ENCODE measurements at regions not wholly inside any gene's neighbourhood (a gene's known extent, or its start where the extent isn't known, plus 50 kb on each side); places are given as distances from the start of the nearest gene placed in this dataset.

DNA sequence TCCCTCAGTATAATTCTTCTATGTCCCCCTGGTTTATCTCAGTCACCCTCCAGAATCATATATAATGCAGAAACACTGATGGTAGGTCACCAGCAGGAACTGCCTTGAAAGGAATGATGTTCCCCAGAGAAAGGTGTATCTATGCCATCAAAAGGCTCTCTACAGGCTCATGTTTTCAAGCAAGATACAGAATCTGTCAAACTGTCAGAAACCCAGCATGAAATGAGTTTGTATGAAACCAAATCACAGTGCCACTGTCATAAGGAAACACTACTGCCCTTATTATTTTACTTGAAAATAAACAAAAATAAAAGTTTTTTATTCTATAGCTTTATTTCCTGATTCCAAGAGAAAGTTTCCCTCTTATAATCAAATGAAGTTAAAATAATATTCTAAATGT, 1064.5 kb upstream of the DDX18 start:
- H3K4me3 ChIP-seq (replicated peaks in 1 of 2; ENCODE audit: low read depth in 2 of 2, low read length in 2 of 2) = no peak overlapping the region
- TF ChIP-seq, protein P1, sequence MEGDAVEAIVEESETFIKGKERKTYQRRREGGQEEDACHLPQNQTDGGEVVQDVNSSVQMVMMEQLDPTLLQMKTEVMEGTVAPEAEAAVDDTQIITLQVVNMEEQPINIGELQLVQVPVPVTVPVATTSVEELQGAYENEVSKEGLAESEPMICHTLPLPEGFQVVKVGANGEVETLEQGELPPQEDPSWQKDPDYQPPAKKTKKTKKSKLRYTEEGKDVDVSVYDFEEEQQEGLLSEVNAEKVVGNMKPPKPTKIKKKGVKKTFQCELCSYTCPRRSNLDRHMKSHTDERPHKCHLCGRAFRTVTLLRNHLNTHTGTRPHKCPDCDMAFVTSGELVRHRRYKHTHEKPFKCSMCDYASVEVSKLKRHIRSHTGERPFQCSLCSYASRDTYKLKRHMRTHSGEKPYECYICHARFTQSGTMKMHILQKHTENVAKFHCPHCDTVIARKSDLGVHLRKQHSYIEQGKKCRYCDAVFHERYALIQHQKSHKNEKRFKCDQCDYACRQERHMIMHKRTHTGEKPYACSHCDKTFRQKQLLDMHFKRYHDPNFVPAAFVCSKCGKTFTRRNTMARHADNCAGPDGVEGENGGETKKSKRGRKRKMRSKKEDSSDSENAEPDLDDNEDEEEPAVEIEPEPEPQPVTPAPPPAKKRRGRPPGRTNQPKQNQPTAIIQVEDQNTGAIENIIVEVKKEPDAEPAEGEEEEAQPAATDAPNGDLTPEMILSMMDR (IDR thresholded peaks at IDR 0.05; ENCODE audit: low read depth, low read length) = no peak
- no peak for DNase-seq (ENCODE audit: low read depth in 2 of 2)

DNA sequence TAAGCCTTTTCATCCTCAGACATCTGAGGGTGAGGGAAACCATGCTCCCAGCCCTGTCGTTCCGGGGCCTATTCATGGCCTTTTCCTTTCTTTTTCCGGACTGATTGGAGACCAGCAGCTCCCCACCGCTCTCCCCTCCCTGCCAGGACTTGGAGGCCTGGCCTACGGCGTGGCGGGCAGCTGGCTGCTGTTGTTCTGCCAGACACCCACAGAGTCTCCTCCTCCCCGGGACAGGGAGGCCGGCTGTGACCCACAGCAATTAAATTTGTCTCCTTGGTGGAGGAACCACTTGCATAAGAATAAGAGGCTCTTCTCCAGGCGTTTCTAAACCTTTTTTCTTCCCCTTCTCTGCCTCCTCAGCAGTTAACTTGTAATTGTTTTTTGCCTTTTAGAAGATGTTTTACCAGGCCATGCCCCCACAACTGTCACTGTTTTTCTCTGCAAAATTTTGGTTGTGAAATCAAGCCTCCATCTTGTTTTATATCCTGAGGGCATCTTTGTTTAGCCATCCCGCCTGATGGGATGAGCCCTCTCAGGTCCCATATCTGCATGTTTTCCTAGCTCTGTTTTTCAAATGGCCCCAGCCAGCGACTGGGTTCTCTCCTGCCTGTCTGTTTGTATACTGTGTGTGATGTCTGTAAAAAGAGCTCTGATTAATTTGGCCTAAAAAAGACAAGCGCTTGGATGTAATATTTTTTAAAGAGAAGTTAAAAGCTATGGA, 1060.0 kb upstream of the DDX18 start:
- DNase-seq (ENCODE audit: low read depth in 2 of 2) = no peak
- TF ChIP-seq, protein P1 (IDR thresholded peaks at IDR 0.05; ENCODE audit: low read depth, low read length) = no peak
- no peak overlapping the region for H3K4me3 ChIP-seq (replicated peaks in 1 of 2; ENCODE audit: low read depth in 2 of 2, low read length in 2 of 2)

DNA sequence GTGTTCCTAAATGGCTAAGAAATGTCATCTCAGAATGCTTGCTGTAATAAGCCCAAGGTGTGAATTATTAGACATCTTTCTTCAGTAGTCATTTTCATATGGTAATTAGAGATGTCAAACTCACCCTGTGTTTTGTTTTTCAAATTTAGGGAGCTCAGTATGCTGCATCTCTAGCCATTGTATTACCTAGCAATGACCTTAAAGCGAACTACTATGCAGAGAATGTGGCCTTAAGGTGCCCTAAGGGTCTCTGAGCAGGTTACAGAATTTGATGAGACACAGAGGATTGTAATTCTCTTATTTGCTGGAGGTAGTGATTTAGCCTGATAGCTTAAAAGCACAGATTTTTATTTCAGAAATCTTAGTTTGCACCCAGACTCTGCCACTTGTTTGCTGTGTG, 1052.6 kb upstream of the DDX18 start:
- TF ChIP-seq, protein P1 (IDR thresholded peaks at IDR 0.05; ENCODE audit: low read depth, low read length) = no peak
- DNase-seq (ENCODE audit: low read depth in 2 of 2) = no peak
- H3K4me3 ChIP-seq (replicated peaks in 1 of 2; ENCODE audit: low read depth in 2 of 2, low read length in 2 of 2) = no peak overlapping the region

DNA sequence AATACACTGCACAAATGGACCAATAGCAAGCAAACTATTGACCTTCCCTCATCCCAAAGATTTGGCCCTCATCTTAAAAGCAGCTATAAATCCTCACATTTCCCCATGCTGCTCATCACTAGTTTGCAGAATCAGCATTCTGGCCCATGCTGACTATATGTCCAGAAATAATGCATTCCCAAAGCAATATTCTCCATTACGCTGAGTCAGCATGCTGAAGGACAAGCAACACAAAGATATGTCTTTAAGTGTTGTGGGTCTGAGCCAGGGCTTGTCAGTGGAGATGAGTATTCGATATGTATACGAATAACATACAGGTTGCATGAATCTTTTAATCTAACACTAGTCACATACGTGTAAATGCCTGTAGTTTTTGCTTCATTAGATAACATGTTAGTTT, 1045.0 kb upstream of the DDX18 start:
- DNase-seq (ENCODE audit: low read depth in 2 of 2) = no peak
- no peak overlapping the region for H3K4me3 ChIP-seq (replicated peaks in 1 of 2; ENCODE audit: low read depth in 2 of 2, low read length in 2 of 2)
- TF ChIP-seq, protein P1 (IDR thresholded peaks at IDR 0.05; ENCODE audit: low read depth, low read length) = no peak

DNA sequence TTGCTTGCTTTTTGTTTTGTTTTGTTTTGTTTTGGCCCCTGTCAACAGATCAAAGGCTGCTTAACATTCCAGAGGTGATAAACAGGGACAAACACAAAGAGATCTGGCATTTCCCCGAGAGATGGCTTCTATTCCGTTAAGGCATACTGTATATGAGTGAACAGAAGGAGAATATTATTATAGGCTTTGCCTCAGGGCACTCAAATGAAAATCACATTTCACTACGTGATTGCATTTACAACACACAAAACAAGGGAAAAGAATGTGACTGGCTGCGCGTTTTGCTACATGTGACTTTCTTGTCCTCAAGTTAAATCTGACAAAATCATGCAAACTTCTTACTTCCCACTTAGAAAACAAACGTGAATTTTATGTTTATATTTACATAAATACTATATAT, 1037.9 kb upstream of the DDX18 start:
- H3K4me3 ChIP-seq (replicated peaks in 1 of 2; ENCODE audit: low read depth in 2 of 2, low read length in 2 of 2) = no peak overlapping the region
- DNase-seq (ENCODE audit: low read depth in 2 of 2) = no peak
- TF ChIP-seq, protein P1 (IDR thresholded peaks at IDR 0.05; ENCODE audit: low read depth, low read length) = no peak

DNA sequence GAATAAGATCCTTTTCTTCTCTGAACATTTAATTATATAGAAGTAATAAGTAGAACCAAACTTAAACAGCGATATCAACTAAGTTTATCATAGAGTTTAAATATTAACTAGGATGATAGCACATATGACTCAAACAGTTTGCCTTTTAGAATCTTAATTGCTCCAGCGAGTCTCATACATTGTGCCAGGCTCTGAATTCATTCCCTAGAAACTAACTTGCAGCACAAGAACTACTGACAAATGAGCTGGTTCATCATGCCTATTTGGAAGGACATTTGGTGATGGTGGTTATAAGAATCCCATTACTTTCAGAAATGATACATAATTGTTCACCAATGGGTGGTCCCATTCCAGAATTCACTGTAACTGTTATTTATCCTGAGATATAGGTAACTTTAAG, 1026.6 kb upstream of the DDX18 start:
- DNase-seq (ENCODE audit: low read depth in 2 of 2) = no peak
- H3K4me3 ChIP-seq (replicated peaks in 1 of 2; ENCODE audit: low read depth in 2 of 2, low read length in 2 of 2) = no peak overlapping the region
- TF ChIP-seq, protein P1 (IDR thresholded peaks at IDR 0.05; ENCODE audit: low read depth, low read length) = no peak

DNA sequence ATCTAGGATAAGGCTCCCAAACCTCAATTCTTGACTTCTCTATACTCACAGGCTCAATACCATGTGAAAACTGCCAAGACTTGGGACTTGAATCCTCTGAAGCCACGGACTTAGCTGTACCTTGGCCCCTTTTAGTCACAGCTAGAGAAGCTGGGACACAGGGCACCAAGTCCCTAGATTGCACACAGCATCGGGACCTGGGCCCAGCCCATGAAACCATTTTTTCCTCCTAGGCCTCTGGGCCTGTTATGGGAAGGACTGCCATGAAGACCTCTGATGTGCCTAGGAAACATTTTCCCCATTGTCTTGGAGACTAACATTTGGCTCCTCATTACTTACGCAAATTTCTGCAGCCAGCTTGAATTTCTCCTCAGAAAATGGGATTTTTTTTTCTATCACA, 1011.8 kb upstream of the DDX18 start:
- DNase-seq (ENCODE audit: low read depth in 2 of 2) = no peak
- no peak overlapping the region for H3K4me3 ChIP-seq (replicated peaks in 1 of 2; ENCODE audit: low read depth in 2 of 2, low read length in 2 of 2)
- TF ChIP-seq, protein P1 (IDR thresholded peaks at IDR 0.05; ENCODE audit: low read depth, low read length) = no peak

Data from cardiac fibroblast (primary cell).